NCI-H2171 (cell line): ENCODE measurements at regions not wholly inside any gene's neighbourhood (a gene's known extent, or its start where the extent isn't known, plus 50 kb on each side); places are given as distances from the start of the nearest gene placed in this dataset.

ENCODE experiments used
- DNase-seq: peaks from one replicate; lab custom pipeline; 2025; lab: John Stamatoyannopoulos, UW

- DNase-seq, result no peak
Observed at GRCh38 chr2:18889565-18890332, 300.4 kb upstream of the NT5C1B start.

- DNase-seq, result no peak
Observed at GRCh38 chr2:18885457-18885856, 296.1 kb upstream of the NT5C1B start.

GRCh38 chr2:18883616-18884456, 294.5 kb upstream of the NT5C1B start:
- no peak for DNase-seq

- DNase-seq, result peak; percentile 32
Observed at GRCh38 chr2:18871430-18871829, 282.1 kb upstream of the NT5C1B start.

- no peak for DNase-seq
Observed at GRCh38 chr2:18870307-18870706, 280.9 kb upstream of the NT5C1B start.

- DNase-seq, result no peak
Observed at GRCh38 chr2:18861951-18862350, 272.6 kb upstream of the NT5C1B start.

GRCh38 chr2:18860179-18860578, 270.8 kb upstream of the NT5C1B start:
- DNase-seq, result no peak

GRCh38 chr2:18856765-18857164, 267.4 kb upstream of the NT5C1B start:
- DNase-seq, result no peak

GRCh38 chr2:18855027-18855426, 265.7 kb upstream of the NT5C1B start:
- no peak for DNase-seq

- no peak for DNase-seq
Observed at GRCh38 chr2:18849841-18850578, 260.6 kb upstream of the NT5C1B start.

- DNase-seq, result no peak
Observed at GRCh38 chr2:18848646-18849045, 259.3 kb upstream of the NT5C1B start.

GRCh38 chr2:18845854-18846445, 256.6 kb upstream of the NT5C1B start:
- no peak for DNase-seq

GRCh38 chr2:18842836-18843235, 253.5 kb upstream of the NT5C1B start:
- DNase-seq, result no peak

- DNase-seq, result no peak
Observed at GRCh38 chr2:18841248-18842150, 252.1 kb upstream of the NT5C1B start.

GRCh38 chr2:18837240-18837639, 247.9 kb upstream of the NT5C1B start:
- no peak for DNase-seq

GRCh38 chr2:18836436-18836835, 247.1 kb upstream of the NT5C1B start:
- no peak for DNase-seq

- no peak for DNase-seq
Observed at GRCh38 chr2:18835787-18836186, 246.4 kb upstream of the NT5C1B start.

GRCh38 chr2:18834341-18834740, 245.0 kb upstream of the NT5C1B start:
- no peak for DNase-seq

GRCh38 chr2:18833941-18834340, 244.6 kb upstream of the NT5C1B start:
- DNase-seq, result no peak

GRCh38 chr2:18831916-18832510, 242.6 kb upstream of the NT5C1B start:
- no peak for DNase-seq

- no peak for DNase-seq
Observed at GRCh38 chr2:18830962-18831361, 241.6 kb upstream of the NT5C1B start.
